Breast epithelium (tissue), 4 donors: ENCODE measurements at regions not wholly inside any gene's neighbourhood (a gene's known extent, or its start where the extent isn't known, plus 50 kb on each side); places are given as distances from the start of the nearest gene placed in this dataset.

ENCODE experiments used
- DNase-seq, 2 donors: peaks; one replicate each; pipeline ENCODE4 v3.0.0-alpha.2; 2019; ENCODE audit warnings: low spot score in 2 of 2
- H3K27ac ChIP-seq, 2 donors: fragments of 200-600 bp; sonication (generic) in 1 of 2; one replicate each; pipeline ENCODE4 v1.5.1; 2016 to 2019; ENCODE audit warnings: mild to moderate bottlenecking in 1 of 2
- H3K27me3 ChIP-seq, 2 donors: fragments of 200-600 bp; sonication (generic) in 1 of 2; one replicate each; pipeline versions ENCODE4 v1.5.1 to v1.6.0; 2017 to 2019; ENCODE audit warnings: control low read depth in 1 of 2, mild to moderate bottlenecking in 1 of 2
- H3K36me3 ChIP-seq: fragments of 200-600 bp; one replicate; pipeline ENCODE4 v1.5.1; 2019
- H3K4me1 ChIP-seq, 2 donors: fragments of 200-600 bp; sonication (generic); one replicate each; pipeline ENCODE4 v1.5.1; 2016 to 2019; ENCODE audit warnings: control low read depth in 1 of 2
- H3K4me3 ChIP-seq, 3 donors: fragments of 200-600 bp; sonication (generic); 1 replicate in 2 of 3; 2 replicates in 1 of 3; pipeline ENCODE4 v1.5.1; 2016 to 2019; ENCODE audit warnings: mild to moderate bottlenecking in 3 of 3, moderate library complexity in 2 of 3
- H3K9me3 ChIP-seq, 2 donors: fragments of 200-600 bp; sonication (generic) in 1 of 2; one replicate each; pipeline ENCODE4 v1.5.1; 2016 to 2019; ENCODE audit warnings: control low read depth in 1 of 2
- POLR2A ChIP-seq: fragments of 450-650 bp; IDR thresholded peaks from one replicate; pipeline ENCODE4 v1.6.1; 2016; ENCODE audit warnings: antibody characterized with exemption, mild to moderate bottlenecking, moderate library complexity
- POLR2AphosphoS5 ChIP-seq, 3 donors: sonication (generic); formaldehyde crosslinking; IDR thresholded peaks; one replicate each; pipeline ENCODE4 v1.6.1; 2017; ENCODE audit warnings: antibody characterized with exemption in 3 of 3
- intact Hi-C: fragments of 100-400 bp; cut with DNase I; formaldehyde crosslinking; loops from one replicate; pipeline ENCODE4 v1.15.1; 2023; ENCODE audit warnings: low total_unique reads
- TF ChIP-seq, protein P1 (sequence below), 3 donors: fragments of 450-650 bp; IDR thresholded peaks; one replicate each; pipeline ENCODE4 v1.5.1; 2016 to 2017; ENCODE audit warnings: antibody characterized with exemption in 3 of 3, mild to moderate bottlenecking in 3 of 3, moderate library complexity in 3 of 3

DNA sequence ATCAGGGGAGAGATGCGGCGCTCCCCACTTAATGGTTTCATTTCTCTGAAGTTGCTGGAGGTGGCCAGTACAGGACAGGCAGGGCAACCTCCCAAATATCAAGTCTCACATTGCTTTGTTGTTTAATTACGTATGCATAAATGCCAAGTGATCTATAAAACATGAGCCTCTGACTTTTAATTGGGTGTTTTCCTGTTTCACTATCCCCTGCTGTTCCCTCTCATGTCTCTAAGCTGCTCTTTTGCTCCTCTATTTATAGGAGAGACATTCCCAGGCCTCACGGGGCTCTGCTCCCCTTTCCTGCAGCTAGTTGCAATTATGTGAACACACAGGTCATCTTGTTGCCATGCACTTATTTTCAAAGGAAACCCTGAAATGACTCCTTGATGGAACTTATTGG, 1173.5 kb upstream of the GOT2 start:
- Histone ChIP-seq H3K4me3 (no peak overlapping the region), H3K4me1 (no peaks in the 10 kb centered on the region), H3K36me3 (no peaks in the 10 kb centered on the region), H3K9me3 (no peaks in the 10 kb centered on the region), H3K27me3 (no peaks in the 10 kb centered on the region), H3K27ac (no peak overlapping the region)
- TF ChIP-seq POLR2AphosphoS5 (IDR thresholded peaks at IDR 0.05) (no peak), POLR2A (no peak)
- no peak for DNase-seq
- intact Hi-C loops = no loop called here

DNA sequence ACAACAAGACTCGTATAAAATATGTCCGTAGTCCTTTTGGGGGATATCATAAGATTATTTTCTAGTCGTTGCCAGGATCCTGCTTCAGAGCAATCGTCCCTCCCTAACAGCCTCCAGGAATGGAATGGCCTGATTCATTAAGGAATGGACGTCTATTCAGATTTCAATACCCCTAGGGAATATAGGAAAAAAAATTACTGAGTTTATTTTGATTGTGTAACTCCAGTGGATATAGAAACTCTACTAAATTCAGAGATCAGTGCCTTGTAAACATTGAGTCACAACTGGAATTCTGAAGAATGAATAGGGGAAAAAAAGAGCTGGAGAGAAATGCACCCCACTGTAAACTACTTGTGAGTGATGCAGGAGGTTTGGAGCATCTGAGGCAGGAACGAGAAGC, 1171.5 kb upstream of the GOT2 start:
- TF ChIP-seq POLR2AphosphoS5 (IDR thresholded peaks at IDR 0.05) (no peak), POLR2A (no peak)
- TF ChIP-seq, protein P1, sequence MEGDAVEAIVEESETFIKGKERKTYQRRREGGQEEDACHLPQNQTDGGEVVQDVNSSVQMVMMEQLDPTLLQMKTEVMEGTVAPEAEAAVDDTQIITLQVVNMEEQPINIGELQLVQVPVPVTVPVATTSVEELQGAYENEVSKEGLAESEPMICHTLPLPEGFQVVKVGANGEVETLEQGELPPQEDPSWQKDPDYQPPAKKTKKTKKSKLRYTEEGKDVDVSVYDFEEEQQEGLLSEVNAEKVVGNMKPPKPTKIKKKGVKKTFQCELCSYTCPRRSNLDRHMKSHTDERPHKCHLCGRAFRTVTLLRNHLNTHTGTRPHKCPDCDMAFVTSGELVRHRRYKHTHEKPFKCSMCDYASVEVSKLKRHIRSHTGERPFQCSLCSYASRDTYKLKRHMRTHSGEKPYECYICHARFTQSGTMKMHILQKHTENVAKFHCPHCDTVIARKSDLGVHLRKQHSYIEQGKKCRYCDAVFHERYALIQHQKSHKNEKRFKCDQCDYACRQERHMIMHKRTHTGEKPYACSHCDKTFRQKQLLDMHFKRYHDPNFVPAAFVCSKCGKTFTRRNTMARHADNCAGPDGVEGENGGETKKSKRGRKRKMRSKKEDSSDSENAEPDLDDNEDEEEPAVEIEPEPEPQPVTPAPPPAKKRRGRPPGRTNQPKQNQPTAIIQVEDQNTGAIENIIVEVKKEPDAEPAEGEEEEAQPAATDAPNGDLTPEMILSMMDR (IDR thresholded peaks at IDR 0.05) = no peak
- Histone ChIP-seq H3K27ac (no peak overlapping the region), H3K4me1 (no peaks in the 10 kb centered on the region), H3K4me3 (no peak overlapping the region), H3K36me3 (no peaks in the 10 kb centered on the region), H3K27me3 (no peaks in the 10 kb centered on the region), H3K9me3 (no peaks in the 10 kb centered on the region)
- DNase-seq = no peak
- intact Hi-C loops = no loop called here

DNA sequence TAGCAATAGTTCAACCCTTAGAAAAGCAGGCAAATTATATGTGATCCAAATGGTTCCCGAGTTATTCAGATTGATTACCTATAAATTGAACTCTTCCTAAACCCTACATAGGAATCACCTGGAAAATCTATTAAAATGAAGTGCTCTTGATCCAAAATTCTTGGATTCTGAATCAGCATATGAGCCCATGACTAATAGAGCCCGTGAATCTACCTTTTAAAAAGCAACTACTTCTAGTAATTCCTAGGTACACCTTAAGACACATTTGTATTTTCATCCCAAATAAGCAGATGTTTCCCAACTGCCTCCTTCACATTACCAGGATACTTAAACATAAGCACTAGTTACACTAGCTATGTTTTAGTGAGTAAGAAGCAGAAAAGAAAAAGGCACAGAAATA, 1171.0 kb upstream of the GOT2 start:
- Histone ChIP-seq H3K36me3 (no peaks in the 10 kb centered on the region), H3K4me3 (no peak overlapping the region), H3K4me1 (no peaks in the 10 kb centered on the region), H3K27ac (no peak overlapping the region), H3K27me3 (no peaks in the 10 kb centered on the region), H3K9me3 (no peaks in the 10 kb centered on the region)
- intact Hi-C loops = no loop called here
- TF ChIP-seq POLR2A = no peak
- TF ChIP-seq, protein P1 (IDR thresholded peaks at IDR 0.05) = no peak
- no peak for TF ChIP-seq POLR2AphosphoS5 (IDR thresholded peaks at IDR 0.05)
- no peak for DNase-seq

DNA sequence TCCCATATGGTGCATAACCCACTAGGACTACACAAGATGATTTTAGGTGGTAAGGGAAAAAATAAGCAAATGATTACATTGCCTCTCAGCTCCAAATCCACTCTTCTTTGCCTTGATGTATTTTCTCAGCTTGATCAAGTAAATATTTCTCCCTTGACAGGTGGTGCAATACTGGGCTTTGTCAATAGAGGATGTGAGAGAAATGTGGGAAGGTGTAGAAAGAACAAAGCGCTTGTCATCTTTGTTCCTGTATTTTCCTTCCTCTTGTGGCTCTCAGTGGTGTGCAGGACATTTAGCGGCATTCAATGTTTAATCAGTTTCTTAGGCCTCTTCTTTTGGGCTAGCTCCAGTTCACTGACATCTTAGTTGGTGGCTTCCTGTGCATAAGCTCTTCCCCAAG, 1165.8 kb upstream of the GOT2 start:
- no peak overlapping the region for H3K27ac ChIP-seq
- no peaks in the 10 kb centered on the region for H3K9me3 ChIP-seq
- DNase-seq = no peak
- no peaks in the 10 kb centered on the region for H3K4me1 ChIP-seq
- H3K4me3 ChIP-seq = no peak overlapping the region
- H3K36me3 ChIP-seq = no peaks in the 10 kb centered on the region
- H3K27me3 ChIP-seq = no peaks in the 10 kb centered on the region
- intact Hi-C loops = no loop called here
- TF ChIP-seq POLR2AphosphoS5 (IDR thresholded peaks at IDR 0.05) (no peak), POLR2A (no peak)
- TF ChIP-seq, protein P1 (IDR thresholded peaks at IDR 0.05) = no peak

DNA sequence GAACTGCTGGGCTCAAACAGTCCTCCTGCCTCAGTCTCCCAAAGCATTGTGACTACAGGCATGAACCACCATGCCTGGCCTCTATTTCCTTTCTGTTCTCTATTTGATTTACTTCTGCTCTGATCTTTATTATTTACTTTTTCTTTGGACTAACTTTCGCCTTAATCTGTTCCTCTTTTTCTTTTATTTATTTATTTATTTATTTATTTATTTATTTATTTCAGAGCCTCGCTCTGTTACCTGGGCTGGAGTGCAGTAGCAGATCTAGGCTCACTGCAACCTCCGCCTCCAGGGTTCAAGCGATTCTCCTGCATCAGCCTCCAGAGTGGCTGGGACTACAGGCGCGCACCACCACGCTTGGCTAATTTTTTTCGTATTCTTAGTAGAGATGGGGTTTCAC, 1158.3 kb upstream of the GOT2 start:
- Histone ChIP-seq H3K36me3 (no peaks in the 10 kb centered on the region), H3K4me1 (no peaks in the 10 kb centered on the region), H3K4me3 (no peak overlapping the region), H3K27ac (no peak overlapping the region), H3K9me3 (peaks cover 4 to 7% of the 10 kb centered on the region in 2 donors), H3K27me3 (no peaks in the 10 kb centered on the region)
- DNase-seq = no peak
- intact Hi-C loops = no loop called here
- TF ChIP-seq, protein P1 (IDR thresholded peaks at IDR 0.05) = no peak
- no peak for TF ChIP-seq POLR2A
- TF ChIP-seq POLR2AphosphoS5 (IDR thresholded peaks at IDR 0.05) = no peak

DNA sequence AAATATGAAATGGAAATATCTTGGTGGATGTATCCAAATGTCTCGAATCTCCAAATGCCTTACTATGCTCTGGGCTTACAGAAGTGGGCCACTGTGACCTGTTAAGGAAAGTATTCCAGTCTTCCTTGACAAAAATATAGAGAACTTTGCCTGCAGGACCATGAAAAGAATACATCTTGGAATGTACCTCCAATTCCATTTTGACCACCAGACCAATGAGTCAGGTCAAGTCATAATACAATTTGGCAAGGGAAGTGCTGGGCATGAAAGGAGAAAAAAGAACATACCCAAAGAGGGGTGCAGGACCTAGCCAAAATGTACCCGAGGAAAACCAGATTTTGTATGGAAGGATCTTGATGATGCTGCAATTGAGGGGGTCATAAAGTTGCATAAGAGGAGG, 1153.7 kb upstream of the GOT2 start:
- TF ChIP-seq POLR2AphosphoS5 (IDR thresholded peaks at IDR 0.05) (no peak), POLR2A (no peak)
- TF ChIP-seq, protein P1 (IDR thresholded peaks at IDR 0.05) = no peak
- intact Hi-C loops = no loop called here

More for the DNA sequence above, 1153.7 kb upstream of the GOT2 start:
- Histone ChIP-seq H3K36me3 (no peaks in the 10 kb centered on the region), H3K27ac (no peak overlapping the region), H3K9me3 (peaks cover 4 to 7% of the 10 kb centered on the region in 2 donors), H3K4me1 (no peaks in the 10 kb centered on the region), H3K4me3 (no peak overlapping the region), H3K27me3 (no peaks in the 10 kb centered on the region)
- DNase-seq = no peak
